ENCODE measurements at regions not wholly inside any gene's neighbourhood (a gene's known extent, or its start where the extent isn't known, plus 50 kb on each side); places are given as distances from the start of the nearest gene placed in this dataset.

GRCh38 chr10:113219446-113219845 is 269.4 kb downstream of the TCF7L2 start:
- Histone ChIP-seq H3K9me3 (no peaks in the 10 kb centered on the region), H3K27me3 (no peaks in the 10 kb centered on the region), H3K36me3 (no peaks in the 10 kb centered on the region), H3K4me3 (no peak overlapping the region)
- no peak for DNase-seq

- no peaks in the 10 kb centered on the region for H3K27me3 ChIP-seq
- no peaks in the 10 kb centered on the region for H3K9me3 ChIP-seq
- DNase-seq: peak; percentile 56
- no peaks in the 10 kb centered on the region for H3K36me3 ChIP-seq
- H3K4me3 ChIP-seq: no peak overlapping the region
These were observed 271.7 kb downstream of the TCF7L2 start for GRCh38 chr10:113221756-113222168.

GRCh38 chr10:113222207-113222606 is 272.2 kb downstream of the TCF7L2 start:
- H3K27me3 ChIP-seq: no peaks in the 10 kb centered on the region
- H3K4me3 ChIP-seq: no peak overlapping the region
- H3K9me3 ChIP-seq: no peaks in the 10 kb centered on the region
- no peak for DNase-seq
- H3K36me3 ChIP-seq: no peaks in the 10 kb centered on the region

- H3K9me3 ChIP-seq: no peaks in the 10 kb centered on the region
- no peaks in the 10 kb centered on the region for H3K36me3 ChIP-seq
- no peak overlapping the region for H3K4me3 ChIP-seq
- no peak for DNase-seq
- H3K27me3 ChIP-seq: no peaks in the 10 kb centered on the region
These were observed 275.3 kb downstream of the TCF7L2 start for GRCh38 chr10:113225364-113225763.

GRCh38 chr10:113225903-113226302 is 275.9 kb downstream of the TCF7L2 start:
- Histone ChIP-seq H3K9me3 (no peaks in the 10 kb centered on the region), H3K36me3 (no peaks in the 10 kb centered on the region), H3K27me3 (no peaks in the 10 kb centered on the region), H3K4me3 (no peak overlapping the region)
- no peak for DNase-seq

- Histone ChIP-seq H3K9me3 (no peaks in the 10 kb centered on the region), H3K4me3 (no peak overlapping the region), H3K27me3 (no peaks in the 10 kb centered on the region), H3K36me3 (no peaks in the 10 kb centered on the region)
- no peak for DNase-seq
These were observed 276.4 kb downstream of the TCF7L2 start for GRCh38 chr10:113226399-113226798.

- no peaks in the 10 kb centered on the region for H3K36me3 ChIP-seq
- no peak overlapping the region for H3K4me3 ChIP-seq
- H3K27me3 ChIP-seq: no peaks in the 10 kb centered on the region
- no peaks in the 10 kb centered on the region for H3K9me3 ChIP-seq
- DNase-seq: no peak
These were observed 276.9 kb downstream of the TCF7L2 start for GRCh38 chr10:113226831-113227445.

GRCh38 chr10:113228530-113228929 is 278.5 kb downstream of the TCF7L2 start:
- H3K4me3 ChIP-seq: no peak overlapping the region
- DNase-seq: peak; percentile 5
- H3K27me3 ChIP-seq: no peaks in the 10 kb centered on the region
- H3K9me3 ChIP-seq: no peaks in the 10 kb centered on the region
- H3K36me3 ChIP-seq: no peaks in the 10 kb centered on the region

GRCh38 chr10:113230011-113230610 is 280.1 kb downstream of the TCF7L2 start:
- H3K4me3 ChIP-seq: no peak overlapping the region
- no peaks in the 10 kb centered on the region for H3K9me3 ChIP-seq
- no peaks in the 10 kb centered on the region for H3K36me3 ChIP-seq
- H3K27me3 ChIP-seq: no peaks in the 10 kb centered on the region
- DNase-seq: no peak

- Histone ChIP-seq H3K4me3 (no peak overlapping the region), H3K9me3 (no peaks in the 10 kb centered on the region), H3K27me3 (no peaks in the 10 kb centered on the region), H3K36me3 (no peaks in the 10 kb centered on the region)
- DNase-seq: no peak
These were observed 283.0 kb downstream of the TCF7L2 start for GRCh38 chr10:113232928-113233511.

GRCh38 chr10:113234481-113234880 is 284.4 kb downstream of the TCF7L2 start:
- H3K36me3 ChIP-seq: no peaks in the 10 kb centered on the region
- no peak overlapping the region for H3K4me3 ChIP-seq
- DNase-seq: no peak
- H3K27me3 ChIP-seq: no peaks in the 10 kb centered on the region
- H3K9me3 ChIP-seq: no peaks in the 10 kb centered on the region

GRCh38 chr10:113235508-113235907 is 285.5 kb downstream of the TCF7L2 start:
- H3K36me3 ChIP-seq: no peaks in the 10 kb centered on the region
- H3K9me3 ChIP-seq: no peaks in the 10 kb centered on the region
- H3K4me3 ChIP-seq: no peak overlapping the region
- DNase-seq: no peak
- no peaks in the 10 kb centered on the region for H3K27me3 ChIP-seq

GRCh38 chr10:113236998-113237397 is 287.0 kb downstream of the TCF7L2 start:
- Histone ChIP-seq H3K27me3 (no peaks in the 10 kb centered on the region), H3K4me3 (no peak overlapping the region), H3K36me3 (no peaks in the 10 kb centered on the region), H3K9me3 (no peaks in the 10 kb centered on the region)
- no peak for DNase-seq

GRCh38 chr10:113239566-113240350 is 289.7 kb downstream of the TCF7L2 start:
- DNase-seq: no peak
- no peaks in the 10 kb centered on the region for H3K27me3 ChIP-seq
- no peaks in the 10 kb centered on the region for H3K36me3 ChIP-seq
- H3K9me3 ChIP-seq: no peaks in the 10 kb centered on the region
- H3K4me3 ChIP-seq: no peak overlapping the region

- Histone ChIP-seq H3K9me3 (no peaks in the 10 kb centered on the region), H3K36me3 (no peaks in the 10 kb centered on the region), H3K4me3 (no peak overlapping the region), H3K27me3 (no peaks in the 10 kb centered on the region)
- DNase-seq: no peak
These were observed 290.7 kb downstream of the TCF7L2 start for GRCh38 chr10:113240736-113241135.

GRCh38 chr10:113241599-113242360 is 291.7 kb downstream of the TCF7L2 start:
- Histone ChIP-seq H3K4me3 (no peak overlapping the region), H3K36me3 (no peaks in the 10 kb centered on the region), H3K27me3 (no peaks in the 10 kb centered on the region), H3K9me3 (no peaks in the 10 kb centered on the region)
- no peak for DNase-seq

GRCh38 chr10:113243311-113243710 is 293.3 kb downstream of the TCF7L2 start:
- no peaks in the 10 kb centered on the region for H3K36me3 ChIP-seq

More at GRCh38 chr10:113243311-113243710, 293.3 kb downstream of the TCF7L2 start:
- Histone ChIP-seq H3K9me3 (no peaks in the 10 kb centered on the region), H3K4me3 (no peak overlapping the region), H3K27me3 (no peaks in the 10 kb centered on the region)
- no peak for DNase-seq

All from MG63 (cell line).